Stimulated activated CD8-positive, alpha-beta memory T cell treated with anti-CD3 and anti-CD28 coated beads, Interleukin-2, amount 100 ng/mL, for 48 hours (primary cell): ENCODE measurements at regions not wholly inside any gene's neighbourhood (a gene's known extent, or its start where the extent isn't known, plus 50 kb on each side); places are given as distances from the start of the nearest gene placed in this dataset.

Source experiments
- DNase-seq, 2 donors: peaks; one replicate each; pipeline ENCODE4 v3.0.0-alpha.2; 2020; ENCODE audit warnings: low read depth in 2 of 2

GRCh38 chr21:23780326-23780725 is 1827.0 kb downstream of the MRPL39 start:
- no peak for DNase-seq

- no peak for DNase-seq
Measured at GRCh38 chr21:23743821-23744220, 1863.5 kb downstream of the MRPL39 start.

- no peak for DNase-seq
Measured at GRCh38 chr21:23740463-23740862, 1866.8 kb downstream of the MRPL39 start.

GRCh38 chr21:23732776-23733175 is 1874.5 kb downstream of the MRPL39 start:
- no peak for DNase-seq

- no peak for DNase-seq
Measured at GRCh38 chr21:23729331-23729730, 1878.0 kb downstream of the MRPL39 start.

GRCh38 chr21:23725576-23725975 is 1881.7 kb downstream of the MRPL39 start:
- no peak for DNase-seq

GRCh38 chr21:23718446-23719285 is 1888.6 kb downstream of the MRPL39 start:
- DNase-seq: no peak

- DNase-seq: no peak
Measured at GRCh38 chr21:23712166-23712565, 1895.1 kb downstream of the MRPL39 start.

- no peak for DNase-seq
Measured at GRCh38 chr21:23706431-23706830, 1900.8 kb downstream of the MRPL39 start.

GRCh38 chr21:23699402-23699801 is 1907.9 kb downstream of the MRPL39 start:
- DNase-seq: no peak

- DNase-seq: no peak
Measured at GRCh38 chr21:23698619-23699018, 1908.7 kb downstream of the MRPL39 start.

- no peak for DNase-seq
Measured at GRCh38 chr21:23695443-23695842, 1911.8 kb downstream of the MRPL39 start.

- no peak for DNase-seq
Measured at GRCh38 chr21:23694390-23694789, 1912.9 kb downstream of the MRPL39 start.

- no peak for DNase-seq
Measured at GRCh38 chr21:23690316-23690715, 1917.0 kb downstream of the MRPL39 start.

GRCh38 chr21:23686737-23687523 is 1920.4 kb downstream of the MRPL39 start:
- DNase-seq: no peak

GRCh38 chr21:23684431-23684830 is 1922.8 kb downstream of the MRPL39 start:
- DNase-seq: no peak

- DNase-seq: no peak
Measured at GRCh38 chr21:23664193-23664694, 1943.0 kb downstream of the MRPL39 start.

- DNase-seq: no peak
Measured at GRCh38 chr21:23660560-23660959, 1946.7 kb downstream of the MRPL39 start.

GRCh38 chr21:23644768-23645167 is 1962.5 kb downstream of the MRPL39 start:
- no peak for DNase-seq

- DNase-seq: no peak
Measured at GRCh38 chr21:23639721-23640120, 1967.6 kb downstream of the MRPL39 start.

GRCh38 chr21:23638131-23638695 is 1969.1 kb downstream of the MRPL39 start:
- DNase-seq: no peak

- DNase-seq: no peak
Measured at GRCh38 chr21:23633447-23633940, 1973.8 kb downstream of the MRPL39 start.
